EH (cell line): ENCODE measurements at regions not wholly inside any gene's neighbourhood (a gene's known extent, or its start where the extent isn't known, plus 50 kb on each side); places are given as distances from the start of the nearest gene placed in this dataset.

ENCODE experiments used
- DNase-seq: peaks from one replicate; pipeline ENCODE4 v3.0.0-alpha.2; 2015; ENCODE audit warnings: low read depth

DNA sequence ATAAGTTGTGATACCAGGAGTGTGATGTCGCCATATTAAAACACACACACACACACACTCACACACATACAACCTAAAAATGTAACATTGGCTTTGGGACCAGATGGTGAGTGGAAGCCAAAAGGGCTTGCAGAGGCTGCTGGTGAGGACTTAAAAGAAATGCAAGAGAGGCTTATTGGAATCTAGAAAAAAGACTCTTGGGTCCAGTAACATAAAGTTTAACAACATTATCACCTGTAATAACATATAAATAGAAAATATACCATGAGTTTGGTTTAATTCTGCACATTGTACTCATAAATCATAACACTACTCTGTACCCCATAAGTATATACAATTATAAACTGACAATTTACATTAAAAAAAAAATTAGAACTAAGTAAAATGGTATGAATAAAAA, 74.4 kb upstream of the MYCN start:
- DNase-seq: no peak

DNA sequence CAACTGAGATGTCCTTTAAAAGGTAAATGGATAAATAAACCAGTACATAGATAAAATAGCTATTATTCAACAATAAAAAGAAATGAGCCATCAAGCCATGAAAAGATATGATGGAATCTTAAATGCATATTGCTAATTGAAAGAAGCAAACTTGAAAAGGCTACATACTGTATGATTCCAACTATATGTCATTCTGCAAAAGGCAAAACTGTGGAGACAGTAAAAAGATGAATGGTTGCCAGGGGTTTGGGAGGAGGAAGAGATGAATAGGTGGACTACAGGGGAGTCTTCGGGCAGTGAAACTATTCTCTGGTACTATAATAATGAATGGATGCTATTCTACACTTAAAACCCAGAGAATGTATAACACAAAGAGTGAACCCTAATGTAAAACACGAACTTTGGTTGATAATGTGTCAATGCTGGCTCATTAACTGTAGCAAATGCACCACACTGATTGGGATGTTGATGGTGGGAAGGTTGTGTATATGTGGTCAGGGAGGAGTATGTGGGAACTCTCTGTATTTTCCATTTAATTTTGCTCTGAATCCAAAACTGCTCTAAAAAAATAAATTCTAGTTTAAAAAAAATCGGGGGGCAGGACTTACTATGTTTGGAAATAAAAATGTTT, 73.7 kb upstream of the MYCN start:
- no peak for DNase-seq

DNA sequence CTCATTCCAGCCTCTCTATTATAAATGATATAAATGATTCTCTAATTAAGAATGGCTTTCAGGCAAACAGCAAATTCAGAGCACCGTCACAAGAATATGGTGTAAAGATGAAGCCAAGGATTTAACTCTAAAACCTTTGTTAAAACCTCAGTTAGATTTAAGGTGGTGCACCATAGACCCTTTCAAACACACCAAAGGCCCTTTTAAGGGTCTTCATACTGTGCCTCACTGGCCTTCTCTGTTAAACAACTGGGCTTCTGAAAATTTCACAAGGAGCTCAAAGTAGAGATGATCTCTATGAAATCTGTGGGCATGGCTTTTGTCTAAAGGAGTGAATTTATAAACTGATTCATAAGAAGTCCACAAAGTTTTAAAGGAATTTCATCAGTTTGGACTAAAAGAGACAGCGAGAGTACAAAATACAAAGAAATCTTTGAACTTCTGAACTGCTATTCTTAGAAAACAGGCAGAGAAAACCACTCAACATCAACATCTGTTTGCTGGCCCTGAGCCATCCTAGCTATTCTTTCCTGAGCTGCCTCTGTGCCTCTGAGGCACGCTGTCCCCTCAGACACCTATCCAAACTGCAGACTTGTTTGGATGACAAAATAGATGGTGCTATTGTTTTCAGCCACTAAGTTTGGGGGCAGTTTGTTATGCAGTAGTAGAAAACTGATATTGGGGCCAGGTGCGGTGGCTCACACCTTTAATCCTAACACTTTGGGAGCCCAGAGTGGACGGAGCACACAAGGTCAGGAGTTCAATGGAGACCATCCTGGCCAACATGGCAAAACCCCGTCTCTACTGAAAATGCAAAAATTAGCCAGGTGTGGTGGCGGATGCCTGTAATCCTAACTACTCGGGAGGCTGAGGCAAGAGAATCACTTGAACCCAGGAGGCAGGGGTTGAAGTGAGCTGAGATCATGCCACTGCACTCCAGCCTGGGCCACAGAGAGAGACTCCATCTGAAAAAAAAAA, 72.9 kb upstream of the MYCN start:
- no peak for DNase-seq

DNA sequence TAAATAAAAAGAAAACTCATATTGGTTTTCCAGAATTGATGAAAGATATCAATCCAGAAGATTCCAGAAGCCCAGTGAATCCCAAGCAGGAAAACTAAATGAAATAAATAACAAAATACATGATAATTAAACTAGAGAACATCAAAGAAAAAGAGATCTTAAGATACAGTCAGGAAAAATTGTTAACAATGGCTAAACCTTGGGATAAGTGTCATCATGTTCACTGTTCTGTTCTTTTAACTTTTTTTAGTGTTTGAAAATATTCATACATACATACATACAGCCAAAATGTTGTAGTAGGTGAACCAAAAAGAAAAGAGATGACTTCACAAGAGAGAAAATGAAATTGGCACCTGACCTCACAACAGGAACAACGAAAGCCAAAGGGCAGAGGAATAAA, 72.2 kb upstream of the MYCN start:
- DNase-seq: no peak

DNA sequence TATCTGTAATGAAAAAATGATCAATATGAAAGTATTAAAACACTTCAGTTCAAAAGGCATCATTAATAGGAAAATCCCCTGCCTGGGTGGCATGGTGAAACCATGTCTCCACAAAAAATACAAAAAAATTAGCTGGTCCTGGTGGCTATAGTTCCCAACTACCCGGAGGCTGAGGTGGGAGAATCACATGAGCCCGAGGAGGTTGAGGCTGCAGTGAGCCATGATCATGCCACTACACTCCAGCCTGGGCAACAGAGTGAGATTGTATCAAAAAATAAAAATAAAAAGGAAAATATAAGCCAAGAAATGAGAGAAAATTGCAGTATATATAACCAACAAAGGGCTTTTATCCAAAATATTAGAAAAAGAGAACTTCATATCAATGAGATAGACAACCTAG, 71.6 kb upstream of the MYCN start:
- DNase-seq: no peak

DNA sequence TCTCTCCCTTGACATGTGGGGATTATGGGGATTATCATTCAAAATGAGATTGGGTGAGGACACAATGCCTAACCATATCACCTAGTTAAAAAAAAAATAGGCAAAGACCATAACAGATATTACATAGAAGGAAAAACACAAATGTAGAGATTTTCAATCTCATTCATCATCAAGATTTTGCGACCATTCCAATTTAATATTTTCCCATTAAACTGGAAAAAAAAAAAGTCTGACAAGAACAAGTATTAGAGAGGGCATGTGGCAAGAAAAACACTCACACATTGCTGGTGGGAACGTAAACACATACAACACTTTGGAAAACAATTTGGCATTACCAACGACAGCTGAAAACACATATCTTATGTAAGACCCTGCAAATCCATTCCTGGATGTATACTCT, 71.0 kb upstream of the MYCN start:
- no peak for DNase-seq

DNA sequence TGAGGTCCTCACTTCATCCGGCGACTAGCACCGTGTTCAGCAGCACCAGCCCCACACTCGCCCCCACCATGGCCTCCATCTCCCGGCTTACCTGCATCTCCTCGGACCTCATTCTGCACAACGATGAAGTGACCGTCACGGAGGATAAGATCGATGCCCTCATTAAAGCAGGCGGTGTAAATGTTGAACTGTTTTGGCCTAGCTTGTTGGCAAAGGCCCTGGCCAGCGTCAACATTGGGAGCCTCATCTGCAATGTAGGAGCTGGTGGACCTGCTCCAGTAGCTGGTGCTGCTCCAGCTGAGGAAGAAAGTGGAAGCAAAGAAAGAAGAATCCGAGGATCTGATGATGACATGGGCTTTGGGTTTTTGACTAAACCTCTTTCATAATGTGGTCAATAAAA, 70.5 kb upstream of the MYCN start:
- DNase-seq: no peak

DNA sequence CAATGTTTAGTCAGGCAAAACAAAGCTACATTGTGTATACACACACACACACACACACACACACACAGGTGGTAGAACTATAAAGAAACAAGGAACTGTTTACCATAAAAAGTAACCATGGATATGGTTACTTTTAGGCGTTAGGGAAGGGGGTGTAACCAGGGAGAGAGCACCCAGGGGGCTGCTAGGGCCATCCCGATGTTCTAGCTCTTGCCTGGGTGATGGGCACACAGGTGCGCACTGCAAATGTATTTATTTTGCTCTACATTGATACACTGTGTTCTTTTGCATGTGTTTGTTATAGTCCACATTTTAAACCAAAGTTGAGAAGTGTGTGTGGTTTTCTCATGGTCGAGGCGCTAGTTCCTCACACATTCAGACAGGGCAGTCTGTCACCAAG, 69.8 kb upstream of the MYCN start:
- DNase-seq: no peak

DNA sequence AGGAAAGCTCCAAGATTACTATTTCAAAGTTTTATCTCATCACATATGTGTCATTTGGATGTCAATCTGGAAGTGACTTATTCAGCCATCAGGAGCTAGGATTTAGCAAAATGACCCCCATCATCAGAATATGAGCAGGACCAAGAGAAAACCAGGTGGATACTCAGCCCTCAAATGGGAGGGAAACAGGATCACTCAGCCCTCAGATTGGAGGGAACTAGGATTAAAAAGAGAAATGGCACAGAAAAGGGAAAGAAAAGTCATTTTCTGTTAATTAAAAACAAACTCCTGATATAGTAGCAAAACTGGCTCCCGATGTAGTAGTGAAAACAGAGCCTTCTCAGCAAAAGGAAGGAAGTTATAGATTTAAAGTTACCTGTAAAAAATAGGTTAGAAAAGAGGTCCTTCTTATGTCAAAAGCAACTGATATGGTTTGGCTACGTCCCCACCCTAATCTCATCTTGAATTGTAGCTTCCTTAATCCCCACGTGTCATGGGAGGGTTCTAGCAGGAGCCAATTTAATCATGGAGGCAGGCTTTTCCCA, 69.0 kb upstream of the MYCN start:
- DNase-seq: no peak

DNA sequence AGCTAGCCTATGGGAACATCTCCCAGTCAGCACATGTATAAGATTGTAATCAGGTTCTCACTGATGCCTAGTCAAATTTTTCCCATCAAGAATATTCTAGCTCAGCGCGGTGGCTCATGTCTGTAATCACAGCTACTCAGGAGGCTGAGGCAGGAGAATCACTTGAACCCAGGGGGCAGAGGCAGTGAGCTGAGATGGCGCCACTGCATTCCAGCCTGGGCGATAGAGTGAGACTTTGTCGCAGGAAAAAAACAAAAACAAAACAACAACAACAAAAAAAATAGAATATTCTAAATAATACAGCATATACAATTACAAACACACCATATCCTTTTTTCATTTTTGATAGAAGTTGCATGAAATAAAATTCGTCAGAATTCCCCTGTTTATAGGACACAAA, 67.5 kb upstream of the MYCN start:
- no peak for DNase-seq

DNA sequence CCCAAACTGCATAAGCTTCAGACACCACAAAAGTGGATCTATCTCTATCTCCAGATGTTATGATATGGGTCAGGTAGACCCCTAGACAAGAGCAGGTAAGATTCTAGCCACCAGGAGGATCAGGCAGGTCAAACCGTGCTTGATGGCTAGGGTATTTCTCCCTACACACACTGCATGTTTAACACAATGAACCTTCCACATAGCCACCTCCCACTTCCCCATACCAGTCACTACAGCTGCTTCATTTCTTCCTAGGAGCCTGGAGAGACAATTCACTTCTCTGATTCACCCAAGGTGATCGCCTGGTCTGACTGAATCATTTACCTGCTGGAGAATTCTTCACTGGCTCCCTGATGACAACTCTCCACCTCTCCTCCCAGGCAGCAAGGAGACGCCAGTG, 66.0 kb upstream of the MYCN start:
- no peak for DNase-seq

DNA sequence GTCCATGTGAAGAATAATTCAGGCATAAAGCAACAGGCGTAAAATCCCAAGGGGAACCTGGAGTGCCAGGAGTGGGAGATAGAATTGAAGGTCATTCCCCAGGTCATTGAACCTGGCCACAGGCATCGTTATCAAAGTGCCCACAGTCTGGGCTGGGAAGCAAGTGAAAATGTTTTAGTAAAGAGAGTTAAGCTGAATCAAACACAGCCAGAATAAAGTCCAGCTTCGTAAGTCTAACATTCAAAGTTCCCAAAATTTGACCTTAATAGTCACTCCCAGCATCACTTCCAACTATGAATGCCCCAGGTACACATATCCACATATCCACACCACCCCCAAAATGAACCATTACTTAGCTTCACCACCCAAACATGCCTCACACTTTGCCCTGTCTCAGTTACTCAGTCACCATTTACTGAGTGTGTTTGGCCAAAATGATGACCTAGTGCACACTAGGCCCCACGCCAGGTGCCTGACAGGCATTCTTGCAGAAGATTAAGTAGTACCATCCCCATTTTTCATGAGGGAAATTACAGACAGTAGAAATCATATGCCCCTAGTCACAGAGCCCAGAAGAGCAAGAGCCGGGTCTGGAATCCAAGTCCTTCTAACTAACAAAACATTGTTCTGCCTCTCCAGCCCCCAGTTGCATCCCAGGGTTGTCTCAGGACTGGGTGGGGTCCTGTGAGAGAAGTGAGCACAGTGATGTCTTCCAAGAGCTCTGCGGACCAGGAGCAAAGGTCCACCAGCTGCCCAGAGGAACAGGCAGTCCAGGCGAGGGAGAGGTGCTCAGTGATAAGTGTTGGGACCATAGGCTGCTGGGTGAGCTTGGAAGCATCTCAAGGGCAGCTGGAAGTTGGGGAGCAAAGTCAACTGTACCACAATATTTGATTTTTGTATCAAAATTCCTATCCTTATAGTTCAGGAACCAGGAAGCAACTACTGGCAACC, 65.2 kb upstream of the MYCN start:
- no peak for DNase-seq

DNA sequence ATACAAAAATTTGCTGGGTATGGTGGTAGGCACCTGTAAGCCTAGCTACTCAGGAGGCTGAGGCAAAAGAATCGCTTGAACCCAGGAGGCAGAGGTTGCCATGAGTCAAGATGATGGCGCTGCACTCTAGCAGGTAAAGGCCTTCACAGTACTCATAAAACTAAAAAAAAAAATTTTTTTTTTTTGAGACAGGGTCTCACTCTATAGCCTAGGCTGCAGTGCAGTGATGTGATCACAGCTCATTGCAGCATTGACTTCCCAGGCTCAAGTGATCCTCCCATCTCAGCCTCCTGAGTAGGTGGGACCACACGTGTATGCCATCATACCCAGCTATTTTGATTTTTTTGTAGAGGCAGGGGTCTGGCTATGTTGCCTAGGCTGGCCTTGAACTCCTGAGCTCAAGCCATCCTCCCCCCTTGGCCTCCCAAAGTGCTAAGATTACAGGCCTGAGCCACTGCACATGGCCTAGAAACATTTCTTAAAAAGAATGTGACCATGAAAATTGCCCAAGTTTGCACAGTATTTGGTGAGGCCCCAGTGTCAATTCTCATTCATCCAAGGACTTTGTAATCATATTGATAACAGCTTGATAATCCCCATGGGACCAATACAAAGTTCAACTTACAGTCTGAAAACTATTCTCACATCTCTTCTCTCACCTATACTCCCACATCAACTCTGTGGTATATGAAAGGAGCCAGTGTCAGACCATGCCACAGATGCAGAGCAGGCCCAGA, 64.2 kb upstream of the MYCN start:
- DNase-seq: no peak

DNA sequence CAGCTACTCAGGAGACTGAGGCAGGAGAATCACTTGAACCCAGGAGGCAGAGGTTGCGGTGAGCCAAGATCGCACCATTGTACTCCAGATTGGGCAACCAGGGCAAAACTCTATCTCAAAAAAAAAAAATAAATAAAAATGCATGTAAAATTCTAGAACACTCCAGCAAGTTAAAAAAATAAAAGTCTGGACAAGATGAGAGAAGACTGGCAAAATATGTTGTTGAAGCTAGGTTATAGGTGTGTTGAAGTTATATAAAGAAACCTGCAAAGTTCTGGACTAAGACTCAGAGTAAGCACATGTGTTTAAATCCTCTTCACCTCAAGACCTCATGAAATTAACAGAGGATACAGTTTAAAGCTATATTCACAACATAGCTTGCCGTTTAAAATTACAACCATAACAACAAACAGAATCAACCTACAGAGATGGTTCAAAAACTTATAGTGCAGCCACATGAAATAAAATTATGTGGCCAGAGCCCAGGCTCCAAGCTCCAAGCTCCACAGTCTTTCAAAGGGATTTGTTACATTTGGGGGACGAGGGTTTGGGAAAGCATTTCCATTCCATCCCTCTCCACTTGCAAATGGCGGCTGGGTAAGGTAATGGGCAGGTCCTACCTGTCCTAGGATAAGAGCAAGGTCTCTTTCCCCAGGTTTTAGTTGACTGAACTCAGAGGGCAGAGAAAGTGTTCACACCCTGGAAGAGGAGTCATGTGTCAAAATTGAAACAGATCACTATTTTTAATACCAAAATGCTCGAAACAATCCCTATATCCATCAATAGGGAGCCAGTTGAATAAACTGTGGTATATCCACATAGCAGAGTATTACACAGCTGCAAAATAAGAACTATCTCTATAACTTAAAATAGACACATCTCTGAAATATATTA, 59.9 kb upstream of the MYCN start:
- DNase-seq: no peak

DNA sequence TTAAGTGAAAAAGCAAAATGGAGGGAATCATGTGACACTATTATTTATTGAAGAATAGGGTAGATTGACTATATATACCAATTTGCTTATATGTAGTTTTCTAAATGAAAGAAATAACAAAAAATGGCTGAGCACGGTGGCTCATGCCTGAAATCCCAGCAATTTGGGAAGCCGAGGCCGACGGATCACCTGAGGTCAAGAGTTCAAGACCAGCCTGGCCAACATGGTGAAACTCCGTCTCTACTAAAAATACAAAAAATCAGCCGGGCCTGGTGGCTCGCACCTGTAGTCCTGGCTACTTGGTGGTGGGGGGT, 59.3 kb upstream of the MYCN start:
- DNase-seq: no peak

DNA sequence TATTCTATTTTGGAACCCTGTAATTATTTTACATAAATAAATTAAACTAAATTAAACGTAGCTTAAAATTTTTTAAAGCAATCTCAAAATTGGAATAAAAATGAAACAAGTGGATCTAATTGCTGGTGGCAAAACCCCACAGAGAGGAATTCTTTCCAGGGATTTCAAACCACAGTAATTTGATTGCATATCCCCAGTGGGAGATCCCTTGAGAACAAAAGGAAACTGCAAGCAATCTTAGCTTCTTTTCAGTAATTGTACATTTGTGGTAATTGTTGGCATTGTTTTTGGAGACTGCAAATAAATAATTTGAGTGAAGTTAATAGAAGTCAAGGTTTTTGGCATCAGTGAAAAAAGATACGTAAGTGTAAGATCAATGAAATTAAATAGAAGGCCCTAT, 58.7 kb upstream of the MYCN start:
- no peak for DNase-seq

DNA sequence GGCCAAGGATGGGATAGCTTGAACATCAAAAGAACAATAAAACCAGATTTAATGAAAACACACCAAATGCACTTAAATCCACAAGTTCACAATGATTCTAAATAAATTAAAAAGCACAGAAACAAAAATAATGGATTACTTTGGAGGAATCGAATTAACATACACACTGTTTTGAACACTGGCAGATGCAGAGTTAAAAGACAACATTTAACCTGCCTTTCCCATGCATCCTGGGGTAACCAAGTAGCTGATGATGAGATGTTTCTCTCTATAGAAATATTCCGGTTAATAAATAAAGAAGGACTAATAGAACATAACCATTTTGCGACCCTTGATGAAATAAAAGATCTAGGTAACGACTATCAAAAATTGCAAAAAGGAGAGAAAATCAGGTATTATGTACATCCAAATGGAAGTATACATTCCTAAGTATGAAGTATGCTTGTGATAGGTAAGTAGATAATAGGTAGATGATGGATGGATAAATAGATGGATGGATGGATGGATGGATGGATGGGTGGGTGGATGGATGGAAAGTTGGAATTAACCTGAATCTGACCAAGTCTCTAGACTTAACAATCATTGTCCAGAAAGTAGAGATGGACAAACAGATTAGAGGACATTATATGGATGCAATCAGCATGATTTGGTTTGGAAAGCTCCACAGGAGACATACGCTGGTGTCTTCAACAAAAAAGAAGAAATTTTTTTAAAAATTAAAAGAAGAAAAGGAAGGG, 57.4 kb upstream of the MYCN start:
- no peak for DNase-seq

DNA sequence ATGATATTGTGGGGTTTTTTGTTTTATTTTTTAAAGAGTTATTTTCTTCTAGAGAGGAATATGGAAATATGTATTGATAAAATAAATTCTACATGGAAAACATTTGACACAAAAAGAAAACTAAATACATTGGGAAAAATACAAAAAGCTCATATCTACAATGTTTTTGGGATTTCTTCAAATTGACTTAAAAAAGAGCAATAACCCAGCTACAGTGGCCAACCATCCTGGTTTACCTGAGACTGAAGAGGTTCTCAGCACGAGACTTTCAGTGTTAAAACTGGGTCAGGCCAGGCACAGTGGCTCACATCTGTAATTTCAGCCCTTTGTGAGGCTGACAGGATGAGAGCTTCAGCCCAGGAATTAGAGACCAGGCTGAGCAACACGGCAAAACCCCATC, 56.7 kb upstream of the MYCN start:
- DNase-seq: no peak

DNA sequence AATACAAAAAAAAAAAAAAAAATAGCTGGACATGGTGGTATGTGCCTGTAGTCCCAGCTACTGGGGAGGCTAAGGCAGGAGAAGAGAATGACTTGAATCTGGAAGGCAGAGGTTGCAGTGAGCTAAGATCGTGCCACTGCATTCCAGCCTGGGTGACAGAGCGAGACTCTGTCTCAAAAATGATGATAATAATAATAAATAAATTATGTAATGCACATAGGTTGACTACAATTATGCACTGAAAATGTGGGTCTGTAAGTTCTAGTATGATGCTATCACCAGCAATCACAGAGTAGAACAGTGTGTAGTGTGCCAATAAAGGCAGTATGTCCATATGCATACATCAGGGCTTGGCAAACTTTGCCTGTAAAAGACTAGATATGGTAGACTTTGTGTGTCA, 55.6 kb upstream of the MYCN start:
- DNase-seq: no peak

DNA sequence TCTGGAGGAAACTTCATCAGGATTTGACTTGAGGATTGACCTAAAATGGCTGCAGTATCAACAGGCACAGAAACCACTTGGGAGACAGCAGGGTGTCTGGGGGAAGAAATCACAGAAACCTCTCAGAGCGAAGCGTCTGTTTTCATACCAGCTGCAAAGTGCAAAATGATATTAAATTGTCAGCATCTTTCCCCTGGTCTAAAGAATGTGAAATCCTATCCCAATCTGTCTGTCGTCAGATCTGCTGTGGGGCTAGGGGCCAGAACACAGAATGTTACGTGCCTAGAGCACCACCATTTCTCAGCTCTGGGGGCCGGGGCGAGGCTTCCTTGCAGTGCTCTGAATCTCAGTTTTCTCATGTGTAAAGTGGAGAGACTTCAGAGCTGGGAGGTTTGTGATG, 54.1 kb upstream of the MYCN start:
- no peak for DNase-seq
